Keratinocyte (primary cell): ENCODE measurements at regions not wholly inside any gene's neighbourhood (a gene's known extent, or its start where the extent isn't known, plus 50 kb on each side); places are given as distances from the start of the nearest gene placed in this dataset.
"Not testable (repeated sequence)": the region's sequence is repeated elsewhere in the genome, so short reads cannot be mapped to it uniquely, and the experiment has no call there.

ENCODE experiments used
- DNase-seq: peaks from one replicate; pipeline ENCODE4 v3.0.0-alpha.2; 2011; ENCODE audit warnings: low read depth, missing footprints, low spot score
- FAIRE-seq: peaks from 2 replicates; lab custom pipeline; 2011; peaks lifted over from hg19 to GRCh38; lab: Jason Lieb, UNC
- H2AFZ ChIP-seq: 2 replicates; pipeline ENCODE4 v1.6.0; 2012; ENCODE audit warnings: low read length, control low read depth, inconsistent platforms; ENCODE audit not compliant: control insufficient read depth
- H3K27ac ChIP-seq: 2 replicates; pipeline ENCODE4 v1.5.1; 2011; ENCODE audit warnings: low read length; ENCODE audit not compliant: control insufficient read depth, insufficient read depth
- H3K27me3 ChIP-seq: 3 replicates; pipeline ENCODE4 v1.6.0; 2011; ENCODE audit warnings: low read length; ENCODE audit not compliant: control insufficient read depth, insufficient read depth; ENCODE audit errors: extremely low read depth
- H3K36me3 ChIP-seq, 2 experiments: 2 replicates in 1 of 2; 3 replicates in 1 of 2; pipeline ENCODE4 v1.5.1; 2011; ENCODE audit warnings: low read length in 2 of 2, mild to moderate bottlenecking in 1 of 2; ENCODE audit not compliant: control insufficient read depth in 2 of 2, insufficient read depth in 2 of 2; ENCODE audit errors: extremely low read depth in 1 of 2
- H3K4me1 ChIP-seq: 3 replicates; pipeline ENCODE4 v1.5.1; 2011; ENCODE audit warnings: low read length; ENCODE audit not compliant: control insufficient read depth, insufficient read depth; ENCODE audit errors: extremely low read depth
- H3K4me2 ChIP-seq: 3 replicates; pipeline ENCODE4 v1.6.0; 2011; ENCODE audit warnings: low read depth, low read length; ENCODE audit not compliant: control insufficient read depth, insufficient read depth; ENCODE audit errors: extremely low read depth
- H3K4me3 ChIP-seq, 3 experiments: fragments of 200-600 bp in 1 of 3; sonication (generic) in 1 of 3; 2 replicates in 2 of 3; 3 replicates in 1 of 3; pipeline ENCODE4 v1.5.1; 2011 to 2016; ENCODE audit warnings: low read length in 3 of 3, mild to moderate bottlenecking in 3 of 3, control low read depth in 2 of 3, inconsistent platforms in 1 of 3, low read depth in 1 of 3, mixed read lengths in 1 of 3, mixed run types in 1 of 3, moderate library complexity in 1 of 3; ENCODE audit not compliant: control insufficient read depth in 2 of 3, insufficient read depth in 2 of 3; ENCODE audit errors: extremely low read depth in 1 of 3
- H3K79me2 ChIP-seq: 2 replicates; pipeline ENCODE4 v1.6.0; 2012; ENCODE audit warnings: low read length; ENCODE audit not compliant: control insufficient read depth, insufficient read depth
- H3K9ac ChIP-seq: 3 replicates; pipeline ENCODE4 v1.6.0; 2011; ENCODE audit warnings: low read length; ENCODE audit not compliant: control insufficient read depth, insufficient read depth; ENCODE audit errors: extremely low read depth
- H3K9me1 ChIP-seq: 3 replicates; pipeline ENCODE4 v1.6.0; 2011; ENCODE audit warnings: low read length; ENCODE audit not compliant: control insufficient read depth, insufficient read depth; ENCODE audit errors: extremely low read depth
- H3K9me3 ChIP-seq: 2 replicates; pipeline ENCODE4 v1.5.1; 2012; ENCODE audit warnings: low read depth, low read length; ENCODE audit not compliant: control insufficient read depth
- H4K20me1 ChIP-seq: 3 replicates; pipeline ENCODE4 v1.6.0; 2011; ENCODE audit warnings: low read length; ENCODE audit not compliant: control insufficient read depth, insufficient read depth; ENCODE audit errors: extremely low read depth
- CTCF ChIP-seq, 3 experiments: IDR thresholded peaks in 1 of 3; conservative IDR thresholded peaks in 1 of 3; optimal IDR thresholded peaks in 1 of 3; 2 replicates in 2 of 3; 3 replicates in 1 of 3; pipeline versions ENCODE3 to v1.5.1; 2011; ENCODE audit warnings: low read length in 3 of 3, mild to moderate bottlenecking in 3 of 3, moderate library complexity in 2 of 3, control low read depth in 1 of 3, inconsistent platforms in 1 of 3; ENCODE audit not compliant: insufficient read depth in 2 of 3; ENCODE audit errors: extremely low read depth in 1 of 3
- EZH2 ChIP-seq: IDR thresholded peaks from one replicate; pipeline ENCODE4 v1.6.1; 2012; ENCODE audit warnings: inconsistent platforms, mild to moderate bottlenecking, low read length, moderate library complexity
- dilution Hi-C: fragments of 300-500 bp; cut with MboI; formaldehyde crosslinking; loops from one replicate; pipeline ENCODE4 v1.7.0; 2020; ENCODE audit warnings: low sequenced_read_pairs; ENCODE audit not compliant: extremely low pct_ligation_motif_present

GRCh38 chr4:117001077-117001476 lies 84.3 kb downstream of the TRAM1L1 start:
- Histone ChIP-seq H3K4me2 (no peak overlapping the region), H2AFZ (no peak overlapping the region), H3K9me3 (no peaks in the 10 kb centered on the region), H3K9me1 (no peaks in the 10 kb centered on the region), H3K27ac (no peak overlapping the region), H3K4me3 (no peak overlapping the region), H3K4me1 (no peaks in the 10 kb centered on the region), H4K20me1 (no peaks in the 10 kb centered on the region), H3K79me2 (no peaks in the 10 kb centered on the region), H3K9ac (no peak overlapping the region), H3K27me3 (no peaks in the 10 kb centered on the region), H3K36me3 (no peaks in the 10 kb centered on the region)
- FAIRE-seq = no peak
- dilution Hi-C loops = no loop called here
- no peak for TF ChIP-seq EZH2
- DNase-seq = no peak

DNA sequence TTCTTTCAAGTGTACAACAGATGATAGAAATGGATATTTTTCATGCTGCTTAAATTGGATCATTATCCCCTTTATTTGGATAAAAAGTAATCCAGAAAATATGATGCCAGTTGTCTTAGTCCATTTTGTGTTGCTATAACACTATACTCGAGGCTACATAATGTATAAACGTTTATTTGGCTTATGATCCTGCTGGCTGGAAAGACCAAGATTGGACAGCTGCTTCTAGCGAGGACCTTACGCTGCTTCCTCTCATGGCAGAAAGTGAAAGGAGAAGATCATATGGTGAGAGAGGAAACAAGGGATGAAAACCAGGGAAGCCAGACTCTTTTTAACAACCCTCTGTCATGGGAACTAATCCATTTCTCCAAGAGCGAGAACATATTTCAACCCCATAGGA lies 102.7 kb downstream of the TRAM1L1 start:
- no peaks in the 10 kb centered on the region for H3K4me1 ChIP-seq
- dilution Hi-C loops = no loop called here
- DNase-seq = no peak
- no peaks in the 10 kb centered on the region for H3K27me3 ChIP-seq
- H3K4me3 ChIP-seq = no peak overlapping the region
- H3K36me3 ChIP-seq = no peaks in the 10 kb centered on the region
- no peaks in the 10 kb centered on the region for H3K79me2 ChIP-seq
- FAIRE-seq = no peak
- H3K4me2 ChIP-seq = no peak overlapping the region
- H2AFZ ChIP-seq = no peak overlapping the region
- H4K20me1 ChIP-seq = no peaks in the 10 kb centered on the region
- H3K9ac ChIP-seq = no peak overlapping the region
- TF ChIP-seq EZH2 = no peak
- no peak for TF ChIP-seq CTCF (optimal IDR thresholded peaks at IDR 0.05 in 1 of 3, IDR thresholded peaks at IDR 0.05 in 1 of 3, conservative IDR thresholded peaks at IDR 0.05 in 1 of 3; ENCODE audit: extremely low read depth in 1 of 3, insufficient read depth in 2 of 3, low read length in 3 of 3)
- no peak overlapping the region for H3K27ac ChIP-seq
- no peaks in the 10 kb centered on the region for H3K9me1 ChIP-seq
- H3K9me3 ChIP-seq = no peaks in the 10 kb centered on the region

DNA sequence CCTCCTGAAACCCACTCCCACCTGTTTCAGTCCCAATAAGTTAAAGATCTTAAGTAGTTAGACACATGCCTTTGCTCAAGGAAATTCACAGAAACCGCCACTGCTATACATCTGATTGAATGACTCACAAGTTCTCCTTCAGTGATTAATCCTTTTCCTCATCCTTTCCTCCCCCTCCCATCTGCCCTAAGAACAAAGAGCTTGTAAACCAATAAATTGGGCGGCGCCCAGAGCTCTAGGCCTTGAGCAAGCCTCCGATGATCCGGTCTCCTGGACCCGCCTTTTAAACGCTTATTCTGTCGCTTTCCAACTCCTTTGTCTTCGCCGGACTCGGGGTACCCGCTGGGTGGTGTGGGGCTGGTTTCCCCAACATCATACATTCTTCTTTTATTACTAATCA lies 104.9 kb downstream of the TRAM1L1 start:
- dilution Hi-C loops, H3K4me2 ChIP-seq, H3K36me3 ChIP-seq, H4K20me1 ChIP-seq, H3K9me1 ChIP-seq, FAIRE-seq, H3K27me3 ChIP-seq, H3K27ac ChIP-seq, H3K4me1 ChIP-seq, H2AFZ ChIP-seq, H3K9ac ChIP-seq, H3K79me2 ChIP-seq, H3K9me3 ChIP-seq, DNase-seq, H3K4me3 ChIP-seq: not testable (repeated sequence)
